PC-9 (cell line): ENCODE measurements at regions not wholly inside any gene's neighbourhood (a gene's known extent, or its start where the extent isn't known, plus 50 kb on each side); places are given as distances from the start of the nearest gene placed in this dataset.
"Not testable (repeated sequence)": the region's sequence is repeated elsewhere in the genome, so short reads cannot be mapped to it uniquely, and the experiment has no call there.

Experiments used
- CTCF ChIP-seq: fragments of 200-600 bp; sonication (generic); conservative IDR thresholded peaks from 2 replicates; pipeline ENCODE4 v1.6.1; 2017; ENCODE audit warnings: mixed run types, antibody characterized with exemption, mild to moderate bottlenecking, moderate library complexity
- EZH2 ChIP-seq: fragments of 200-600 bp; sonication (generic); IDR thresholded peaks from 2 replicates; pipeline ENCODE4 v1.8.0; 2017; ENCODE audit warnings: antibody characterized with exemption, low read depth

- TF ChIP-seq CTCF, EZH2: not testable (repeated sequence)
Measured at GRCh38 chr17:26780187-26780814, 513.6 kb upstream of the WSB1 start.
